ENCODE measurements at regions not wholly inside any gene's neighbourhood (a gene's known extent, or its start where the extent isn't known, plus 50 kb on each side); places are given as distances from the start of the nearest gene placed in this dataset.
A peak's percentile ranks its signal among the peaks of the same experiment; 100 is the strongest.

GRCh38 chr13:94947392-94947791 is 235.0 kb upstream of the SOX21 start:
- Histone ChIP-seq H3K4me1 (peaks cover 53% of the 10 kb centered on the region), H4K20me1 (ENCODE audit: low read depth) (no peaks in the 10 kb centered on the region), H2AFZ (replicated peaks) (no peak overlapping the region), H3K4me3 (peak overlapping the region; percentile 28), H3K9me3 (ENCODE audit: low read depth) (no peaks in the 10 kb centered on the region), H3K36me3 (no peaks in the 10 kb centered on the region), H3F3A (ENCODE audit: low read depth) (peaks cover 55% of the 10 kb centered on the region), H3K79me2 (ENCODE audit: low read depth) (no peaks in the 10 kb centered on the region), H3K9ac (no peak overlapping the region), H3K4me2 (peak overlapping the region; percentile 67), H3K27ac (peak overlapping the region; percentile 92), H3K27me3 (no peaks in the 10 kb centered on the region)
- Mint-ChIP-seq H3K4me3 (no peak overlapping the region), H3K4me1 (peaks cover 34% of the 10 kb centered on the region), H3K36me3 (no peaks in the 10 kb centered on the region), H3K27me3 (ENCODE audit: insufficient read depth, low read depth) (peaks cover 7% of the 10 kb centered on the region), H3K9me3 (peaks cover 5% of the 10 kb centered on the region), H3K27ac (no peak overlapping the region)
- no peak for TF ChIP-seq CTCF (IDR thresholded peaks at IDR 0.05)
- peak; percentile 6 for TF ChIP-seq EZH2phosphoT487 (IDR thresholded peaks at IDR 0.05)
- TF ChIP-seq EZH2 (IDR thresholded peaks at IDR 0.05), result no peak
- no peak for DNase-seq (ENCODE audit: low spot score)

- H3K4me3 Mint-ChIP-seq, result no peak overlapping the region
- no peak overlapping the region for H3K4me3 ChIP-seq
- no peaks in the 10 kb centered on the region for H3K27me3 ChIP-seq
- H3K9ac ChIP-seq, result no peak overlapping the region
- no peaks in the 10 kb centered on the region for H3K9me3 ChIP-seq (ENCODE audit: low read depth)
- DNase-seq (ENCODE audit: low spot score), result no peak
- no peak overlapping the region for H2AFZ ChIP-seq (replicated peaks)
- peak overlapping the region; percentile 14 for H3K27ac Mint-ChIP-seq
- no peaks in the 10 kb centered on the region for H3K36me3 Mint-ChIP-seq
- H3K27ac ChIP-seq, result no peak overlapping the region
- no peaks in the 10 kb centered on the region for H3K36me3 ChIP-seq
- H3K27me3 Mint-ChIP-seq (ENCODE audit: insufficient read depth, low read depth), result peaks cover 7% of the 10 kb centered on the region
- peaks cover 10% of the 10 kb centered on the region for H3K9me3 Mint-ChIP-seq
- H3K79me2 ChIP-seq (ENCODE audit: low read depth), result no peaks in the 10 kb centered on the region
- peaks cover 34% of the 10 kb centered on the region for H3K4me1 Mint-ChIP-seq
- no peak for TF ChIP-seq EZH2 (IDR thresholded peaks at IDR 0.05)
- TF ChIP-seq EZH2phosphoT487 (IDR thresholded peaks at IDR 0.05), result no peak
- H3F3A ChIP-seq (ENCODE audit: low read depth), result peaks cover 47% of the 10 kb centered on the region
- peak overlapping the region; percentile 67 for H3K4me2 ChIP-seq
- peaks cover 53% of the 10 kb centered on the region for H3K4me1 ChIP-seq
- H4K20me1 ChIP-seq (ENCODE audit: low read depth), result no peaks in the 10 kb centered on the region
Observed at GRCh38 chr13:94946039-94946438, 233.7 kb upstream of the SOX21 start.

GRCh38 chr13:94938124-94938523 is 225.8 kb upstream of the SOX21 start:
- Histone ChIP-seq H3K4me2 (no peak overlapping the region), H2AFZ (replicated peaks) (peak overlapping the region; percentile 68), H3K27ac (no peak overlapping the region), H3K4me1 (peaks cover 13% of the 10 kb centered on the region), H4K20me1 (ENCODE audit: low read depth) (no peaks in the 10 kb centered on the region), H3K4me3 (no peak overlapping the region), H3K36me3 (no peaks in the 10 kb centered on the region), H3K9me3 (ENCODE audit: low read depth) (peaks cover 4% of the 10 kb centered on the region), H3K27me3 (no peaks in the 10 kb centered on the region), H3K79me2 (ENCODE audit: low read depth) (no peaks in the 10 kb centered on the region), H3K9ac (no peak overlapping the region), H3F3A (ENCODE audit: low read depth) (no peaks in the 10 kb centered on the region)
- H3K27ac Mint-ChIP-seq, result no peak overlapping the region
- DNase-seq (ENCODE audit: low spot score), result no peak
- no peaks in the 10 kb centered on the region for H3K36me3 Mint-ChIP-seq
- no peak overlapping the region for H3K4me3 Mint-ChIP-seq
- no peaks in the 10 kb centered on the region for H3K27me3 Mint-ChIP-seq (ENCODE audit: insufficient read depth, low read depth)
- peaks cover 24% of the 10 kb centered on the region for H3K9me3 Mint-ChIP-seq
- no peaks in the 10 kb centered on the region for H3K4me1 Mint-ChIP-seq
- no peak for TF ChIP-seq EZH2phosphoT487 (IDR thresholded peaks at IDR 0.05)
- no peak for TF ChIP-seq CTCF (IDR thresholded peaks at IDR 0.05)
- no peak for TF ChIP-seq EZH2 (IDR thresholded peaks at IDR 0.05)

GRCh38 chr13:94936633-94937032 is 224.3 kb upstream of the SOX21 start:
- H2AFZ ChIP-seq (replicated peaks), result no peak overlapping the region
- no peak overlapping the region for H3K27ac ChIP-seq
- H3K36me3 Mint-ChIP-seq, result no peaks in the 10 kb centered on the region
- no peaks in the 10 kb centered on the region for H3K36me3 ChIP-seq
- no peak overlapping the region for H3K4me3 ChIP-seq
- H3K4me1 Mint-ChIP-seq, result no peaks in the 10 kb centered on the region
- H3K4me2 ChIP-seq, result no peak overlapping the region
- H3K27me3 ChIP-seq, result no peaks in the 10 kb centered on the region
- no peak overlapping the region for H3K27ac Mint-ChIP-seq
- DNase-seq (ENCODE audit: low spot score), result no peak
- peaks cover 4% of the 10 kb centered on the region for H3K9me3 ChIP-seq (ENCODE audit: low read depth)
- H3K4me3 Mint-ChIP-seq, result no peak overlapping the region
- no peaks in the 10 kb centered on the region for H3K79me2 ChIP-seq (ENCODE audit: low read depth)
- peaks cover 13% of the 10 kb centered on the region for H3K4me1 ChIP-seq
- H3K27me3 Mint-ChIP-seq (ENCODE audit: insufficient read depth, low read depth), result no peaks in the 10 kb centered on the region
- H3K9ac ChIP-seq, result no peak overlapping the region
- peaks cover 18% of the 10 kb centered on the region for H3K9me3 Mint-ChIP-seq
- TF ChIP-seq EZH2 (IDR thresholded peaks at IDR 0.05), result no peak
- no peak for TF ChIP-seq EZH2phosphoT487 (IDR thresholded peaks at IDR 0.05)
- TF ChIP-seq CTCF (IDR thresholded peaks at IDR 0.05), result no peak
- no peaks in the 10 kb centered on the region for H3F3A ChIP-seq (ENCODE audit: low read depth)
- no peaks in the 10 kb centered on the region for H4K20me1 ChIP-seq (ENCODE audit: low read depth)

Data from neural progenitor cell (in vitro differentiated cells).